IMR-90 (cell line): ENCODE measurements at regions not wholly inside any gene's neighbourhood (a gene's known extent, or its start where the extent isn't known, plus 50 kb on each side); places are given as distances from the start of the nearest gene placed in this dataset.

Experiments used
- ATAC-seq: fragments of 200-7000 bp; cut with Tn5 transposase; 2 replicates; pipeline ENCODE4 v1.9.1; 2020; ENCODE audit warnings: low read depth, mild to moderate bottlenecking, moderate library complexity
- BruUV-seq: library from RNA; stranded (reverse); fragments of 400-500 nt; replicated peaks from 2 replicates; lab custom pipeline; 2021; lab: Mats Ljungman, UMichigan
- CTCF ChIA-PET: fragments of 300-600 bp; formaldehyde crosslinking; extraction: SDS; loops from one replicate; lab custom pipeline; 2021; ENCODE audit warnings: antibody characterized with exemption; lab: Yijun Ruan, JAX
- POLR2A ChIA-PET: fragments of 300-600 bp; sonication (Branson Sonifier 250); formaldehyde crosslinking; loops from one replicate; lab custom pipeline; 2022; ENCODE audit warnings: antibody characterized with exemption; ENCODE audit not compliant: unreplicated experiment; lab: Charles Lee
- DNase-seq: peaks from one replicate; pipeline ENCODE4 v3.0.0; 2013
- H2AFZ ChIP-seq: replicated peaks from 2 replicates; pipeline ENCODE3; 2013; ENCODE audit warnings: low read length, mild to moderate bottlenecking; ENCODE audit not compliant: poor library complexity
- H2AK5ac ChIP-seq: 2 replicates; pipeline ENCODE4 v1.6.1; 2013; ENCODE audit warnings: low read depth, low read length, inconsistent platforms
- H2AK9ac ChIP-seq: replicated peaks from 2 replicates; pipeline ENCODE3; 2013; ENCODE audit warnings: mild to moderate bottlenecking, low read depth, low read length, moderate library complexity; ENCODE audit not compliant: poor library complexity
- H2BK120ac ChIP-seq: 2 replicates; pipeline ENCODE4 v1.6.1; 2013; ENCODE audit warnings: low read depth, low read length, inconsistent platforms
- H2BK15ac ChIP-seq: 3 replicates; pipeline ENCODE4 v1.6.1; 2013; ENCODE audit warnings: low read depth, low read length, inconsistent platforms
- H2BK20ac ChIP-seq: 2 replicates; pipeline ENCODE4 v1.6.1; 2013; ENCODE audit warnings: low read depth, mild to moderate bottlenecking, inconsistent platforms, low read length, moderate library complexity
- H2BK5ac ChIP-seq: 2 replicates; pipeline ENCODE4 v1.6.1; 2013; ENCODE audit warnings: mild to moderate bottlenecking, low read depth, low read length, inconsistent platforms; ENCODE audit not compliant: poor library complexity, severe bottlenecking
- H3K14ac ChIP-seq: replicated peaks from 2 replicates; pipeline ENCODE4 v1.6.1; 2013; ENCODE audit warnings: low read depth, low read length, inconsistent platforms
- H3K18ac ChIP-seq: 2 replicates; pipeline ENCODE4 v1.6.1; 2013; ENCODE audit warnings: low read depth, low read length, control low read depth
- H3K23ac ChIP-seq: 2 replicates; pipeline ENCODE4 v1.6.1; 2013; ENCODE audit warnings: low read depth, low read length, inconsistent platforms
- H3K27ac ChIP-seq: 2 replicates; pipeline ENCODE4 v1.5.1; 2013; ENCODE audit warnings: mild to moderate bottlenecking, control low read depth, low read length; ENCODE audit not compliant: insufficient read depth
- H3K27me3 ChIP-seq: 2 replicates; pipeline ENCODE4 v1.6.1; 2013; ENCODE audit warnings: low read length; ENCODE audit not compliant: control insufficient read depth, insufficient read depth
- H3K36me3 ChIP-seq: 2 replicates; pipeline ENCODE4 v1.6.1; 2013; ENCODE audit warnings: low read length, mixed read lengths; ENCODE audit not compliant: control insufficient read depth, insufficient read depth
- H3K4ac ChIP-seq: 2 replicates; pipeline ENCODE4 v1.6.1; 2013; ENCODE audit warnings: low read depth, low read length, inconsistent platforms
- H3K4me1 ChIP-seq: 2 replicates; pipeline ENCODE4 v1.6.1; 2013; ENCODE audit warnings: low read length, mixed read lengths; ENCODE audit not compliant: control insufficient read depth, insufficient read depth
- H3K4me2 ChIP-seq: 2 replicates; pipeline ENCODE4 v1.6.1; 2013; ENCODE audit warnings: low read depth, mild to moderate bottlenecking, control low read depth, low read length, moderate library complexity
- H3K4me3 ChIP-seq: 2 replicates; pipeline ENCODE4 v1.5.1; 2013; ENCODE audit warnings: low read depth, mild to moderate bottlenecking, control low read depth, low read length, moderate library complexity; ENCODE audit not compliant: insufficient read depth
- H3K56ac ChIP-seq: 2 replicates; pipeline ENCODE4 v1.6.1; 2013; ENCODE audit warnings: low read length, inconsistent platforms; ENCODE audit not compliant: insufficient read depth; ENCODE audit errors: extremely low read depth
- H3K79me1 ChIP-seq, 2 experiments: 2 replicates each; pipeline ENCODE4 v1.6.1; 2013; ENCODE audit warnings: low read length in 2 of 2, inconsistent platforms in 1 of 2, low read depth in 1 of 2
- H3K9ac ChIP-seq: 2 replicates; pipeline ENCODE4 v1.6.1; 2013; ENCODE audit warnings: low read depth, low read length, control low read depth
- H3K9me1 ChIP-seq: 2 replicates; pipeline ENCODE4 v1.6.1; 2013; ENCODE audit warnings: low read length, inconsistent platforms; ENCODE audit not compliant: insufficient read depth
- H3K9me3 ChIP-seq: 2 replicates; pipeline ENCODE4 v1.6.1; 2013; ENCODE audit warnings: low read length; ENCODE audit not compliant: control insufficient read depth, insufficient read depth
- H4K20me1 ChIP-seq: 2 replicates; pipeline ENCODE4 v1.6.1; 2013; ENCODE audit warnings: low read length, inconsistent platforms; ENCODE audit not compliant: insufficient read depth
- H4K5ac ChIP-seq: 2 replicates; pipeline ENCODE4 v1.6.1; 2013; ENCODE audit warnings: mild to moderate bottlenecking, low read depth, low read length, control low read depth
- H4K8ac ChIP-seq, 2 experiments: 2 replicates each; pipeline ENCODE4 v1.6.1; 2013; ENCODE audit warnings: low read depth in 2 of 2, low read length in 2 of 2, control low read depth in 1 of 2, inconsistent platforms in 1 of 2
- H4K91ac ChIP-seq: 2 replicates; pipeline ENCODE4 v1.6.1; 2013; ENCODE audit warnings: low read depth, low read length, inconsistent platforms; ENCODE audit not compliant: insufficient read depth
- MAFK ChIP-seq: IDR thresholded peaks from 2 replicates; pipeline ENCODE4 v1.6.1; 2012; ENCODE audit warnings: low read depth, low read length, improper control_type of control experiment
- MXI1 ChIP-seq: IDR thresholded peaks from 2 replicates; pipeline ENCODE4 v1.6.1; 2012; ENCODE audit warnings: low read depth, mild to moderate bottlenecking, low read length, moderate library complexity, borderline replicate concordance
- RFX5 ChIP-seq: IDR thresholded peaks from 2 replicates; pipeline ENCODE4 v1.8.0; 2012; ENCODE audit warnings: low read depth, mild to moderate bottlenecking, low read length, moderate library complexity
- dilution Hi-C: fragments of 300-500 bp; cut with HindIII; formaldehyde crosslinking; loops from one replicate; pipeline ENCODE4 v1.14.3; 2018; ENCODE audit warnings: low sequenced_read_pairs; ENCODE audit not compliant: unreplicated experiment
- in situ Hi-C: fragments of 300-500 bp; cut with MboI; formaldehyde crosslinking; loops from 3 replicates; pipeline ENCODE4 v1.14.3; 2019; ENCODE audit warnings: low sequenced_read_pairs, inconsistent platforms, mixed read lengths
- intact Hi-C: fragments of 100-400 bp; cut with micrococcal nuclease; formaldehyde crosslinking; loops from 2 replicates; pipeline ENCODE4 v1.10.0; 2022
- TF ChIP-seq, protein P1 (sequence below): fragments of 150-350 bp; IDR thresholded peaks from 2 replicates; pipeline ENCODE4 v1.6.1; 2016; ENCODE audit warnings: low read depth, mild to moderate bottlenecking, low read length, moderate library complexity, borderline replicate concordance

DNA sequence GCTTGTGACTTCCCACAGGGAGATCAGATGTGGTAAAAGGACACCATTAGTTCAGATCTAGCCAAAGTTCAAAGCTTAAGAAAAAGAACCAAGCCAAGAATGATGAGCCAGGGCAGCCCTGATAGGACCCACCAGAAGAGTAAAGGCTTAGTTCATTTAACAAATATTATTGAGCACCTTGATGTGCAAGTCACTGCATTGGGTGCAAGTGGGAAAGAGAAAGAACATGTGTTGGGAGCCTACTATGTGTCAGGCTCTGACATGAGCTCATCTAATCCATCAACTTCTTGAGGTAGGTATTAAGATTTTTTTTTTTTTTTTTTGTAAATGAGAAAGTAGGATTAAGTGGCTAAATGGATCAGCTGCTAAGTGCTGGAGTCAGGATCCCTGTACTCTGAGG lies 53.4 kb upstream of the PIAS1 start:
- Histone ChIP-seq H2BK20ac (no peak overlapping the region), H2AK5ac (no peak overlapping the region), H2BK15ac (no peak overlapping the region), H3K9ac (no peak overlapping the region), H2AK9ac (no peak overlapping the region), H3K56ac (no peak overlapping the region), H2AFZ (no peak overlapping the region), H3K4me2 (no peak overlapping the region), H3K36me3 (no peaks in the 10 kb centered on the region), H3K4ac (no peak overlapping the region), H2BK120ac (no peak overlapping the region), H3K18ac (no peak overlapping the region), H3K23ac (no peak overlapping the region), H2BK5ac (no peak overlapping the region), H3K27ac (no peak overlapping the region), H3K4me1 (peaks cover 7% of the 10 kb centered on the region), H3K79me1 (no peaks in the 10 kb centered on the region), H3K9me3 (no peaks in the 10 kb centered on the region), H3K4me3 (no peak overlapping the region), H3K9me1 (no peaks in the 10 kb centered on the region), H4K20me1 (no peaks in the 10 kb centered on the region), H3K27me3 (peaks cover 2% of the 10 kb centered on the region), H4K91ac (no peak overlapping the region), H4K8ac (no peak overlapping the region), H4K5ac (no peak overlapping the region), H3K14ac (no peak overlapping the region)
- dilution Hi-C loops (no loop called here), in situ Hi-C loops (no loop called here), intact Hi-C loops (no loop called here)
- TF ChIP-seq MXI1 (no peak), MAFK (no peak), RFX5 (no peak)
- TF ChIP-seq, protein P1, sequence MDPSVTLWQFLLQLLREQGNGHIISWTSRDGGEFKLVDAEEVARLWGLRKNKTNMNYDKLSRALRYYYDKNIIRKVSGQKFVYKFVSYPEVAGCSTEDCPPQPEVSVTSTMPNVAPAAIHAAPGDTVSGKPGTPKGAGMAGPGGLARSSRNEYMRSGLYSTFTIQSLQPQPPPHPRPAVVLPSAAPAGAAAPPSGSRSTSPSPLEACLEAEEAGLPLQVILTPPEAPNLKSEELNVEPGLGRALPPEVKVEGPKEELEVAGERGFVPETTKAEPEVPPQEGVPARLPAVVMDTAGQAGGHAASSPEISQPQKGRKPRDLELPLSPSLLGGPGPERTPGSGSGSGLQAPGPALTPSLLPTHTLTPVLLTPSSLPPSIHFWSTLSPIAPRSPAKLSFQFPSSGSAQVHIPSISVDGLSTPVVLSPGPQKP, result no peak
- ChIA-PET POLR2A (no interaction called here), CTCF (no interaction called here)
- ATAC-seq, result no peak
- no TSS peak for BruUV-seq
- DNase-seq, result no peak
